HL-60 (cell line): ENCODE measurements at regions not wholly inside any gene's neighbourhood (a gene's known extent, or its start where the extent isn't known, plus 50 kb on each side); places are given as distances from the start of the nearest gene placed in this dataset.

ENCODE experiments used
- CTCF ChIP-seq: IDR thresholded peaks from one replicate; pipeline ENCODE4 v1.5.1; 2011; ENCODE audit warnings: low read length, control low read depth, inconsistent platforms; ENCODE audit not compliant: insufficient read depth
- GABPA ChIP-seq: IDR thresholded peaks from 2 replicates; pipeline ENCODE4 v1.6.1; 2012; ENCODE audit warnings: low read depth
- POLR2AphosphoS5 ChIP-seq: IDR thresholded peaks from 2 replicates; pipeline ENCODE4 v1.6.1; 2012; ENCODE audit warnings: low read depth
- REST ChIP-seq: IDR thresholded peaks from 2 replicates; pipeline ENCODE4 v1.6.1; 2012; ENCODE audit warnings: low read depth; ENCODE audit not compliant: insufficient replicate concordance
- SPI1 ChIP-seq: IDR thresholded peaks from 2 replicates; pipeline ENCODE4 v1.6.1; 2012; ENCODE audit warnings: low read depth, mild to moderate bottlenecking, borderline replicate concordance

GRCh38 chr16:86918637-86919036, 340.3 kb downstream of the FOXL1 start:
- TF ChIP-seq CTCF (no peak), GABPA (no peak), POLR2AphosphoS5 (no peak), REST (no peak), SPI1 (no peak)
